ENCODE measurements at regions not wholly inside any gene's neighbourhood (a gene's known extent, or its start where the extent isn't known, plus 50 kb on each side); places are given as distances from the start of the nearest gene placed in this dataset.

DNA sequence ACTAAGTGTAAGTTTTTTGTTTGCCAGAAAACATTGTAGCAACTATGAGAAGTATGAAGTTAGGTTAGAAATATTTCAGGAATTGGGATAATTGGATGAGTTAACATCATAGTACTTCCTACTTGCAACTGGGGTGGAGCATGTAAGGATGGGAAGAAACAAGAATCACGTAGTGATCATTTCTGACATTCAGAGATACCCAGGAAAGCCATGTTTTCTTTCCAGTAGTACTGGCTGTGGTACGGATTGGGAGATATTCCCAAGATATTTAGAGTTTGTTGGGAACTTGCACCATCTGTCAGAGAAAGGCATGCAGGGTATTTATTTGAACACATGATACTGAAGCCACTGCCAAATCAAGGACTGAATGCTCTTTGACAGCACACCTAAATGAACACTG lies 87.6 kb upstream of the SLC4A4 start:
- no peaks in the 10 kb centered on the region for H3K36me3 ChIP-seq (ENCODE audit: insufficient read depth in 1 of 2, low read depth in 1 of 2)
- no peak overlapping the region for H3K4me3 ChIP-seq
- H3K27ac ChIP-seq: no peak overlapping the region
- DNase-seq: no peak
- no peaks in the 10 kb centered on the region for H3K27me3 ChIP-seq (ENCODE audit: insufficient read depth in 3 of 3, low read length in 2 of 3)
- peak in 1 of 4 donors; percentile 23 for ATAC-seq
- H3K4me1 ChIP-seq: peaks cover 16% of the 10 kb centered on the region
- no peaks in the 10 kb centered on the region for H3K9me3 ChIP-seq
- 9 to 19% (median 16%) methylated on average over 2 of the region's 2 CpGs for WGBS, 3 donors
- intact Hi-C loops (cut with DNase I): no loop called here
- TF ChIP-seq, protein P1, sequence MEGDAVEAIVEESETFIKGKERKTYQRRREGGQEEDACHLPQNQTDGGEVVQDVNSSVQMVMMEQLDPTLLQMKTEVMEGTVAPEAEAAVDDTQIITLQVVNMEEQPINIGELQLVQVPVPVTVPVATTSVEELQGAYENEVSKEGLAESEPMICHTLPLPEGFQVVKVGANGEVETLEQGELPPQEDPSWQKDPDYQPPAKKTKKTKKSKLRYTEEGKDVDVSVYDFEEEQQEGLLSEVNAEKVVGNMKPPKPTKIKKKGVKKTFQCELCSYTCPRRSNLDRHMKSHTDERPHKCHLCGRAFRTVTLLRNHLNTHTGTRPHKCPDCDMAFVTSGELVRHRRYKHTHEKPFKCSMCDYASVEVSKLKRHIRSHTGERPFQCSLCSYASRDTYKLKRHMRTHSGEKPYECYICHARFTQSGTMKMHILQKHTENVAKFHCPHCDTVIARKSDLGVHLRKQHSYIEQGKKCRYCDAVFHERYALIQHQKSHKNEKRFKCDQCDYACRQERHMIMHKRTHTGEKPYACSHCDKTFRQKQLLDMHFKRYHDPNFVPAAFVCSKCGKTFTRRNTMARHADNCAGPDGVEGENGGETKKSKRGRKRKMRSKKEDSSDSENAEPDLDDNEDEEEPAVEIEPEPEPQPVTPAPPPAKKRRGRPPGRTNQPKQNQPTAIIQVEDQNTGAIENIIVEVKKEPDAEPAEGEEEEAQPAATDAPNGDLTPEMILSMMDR (IDR thresholded peaks at IDR 0.05): no peak

DNA sequence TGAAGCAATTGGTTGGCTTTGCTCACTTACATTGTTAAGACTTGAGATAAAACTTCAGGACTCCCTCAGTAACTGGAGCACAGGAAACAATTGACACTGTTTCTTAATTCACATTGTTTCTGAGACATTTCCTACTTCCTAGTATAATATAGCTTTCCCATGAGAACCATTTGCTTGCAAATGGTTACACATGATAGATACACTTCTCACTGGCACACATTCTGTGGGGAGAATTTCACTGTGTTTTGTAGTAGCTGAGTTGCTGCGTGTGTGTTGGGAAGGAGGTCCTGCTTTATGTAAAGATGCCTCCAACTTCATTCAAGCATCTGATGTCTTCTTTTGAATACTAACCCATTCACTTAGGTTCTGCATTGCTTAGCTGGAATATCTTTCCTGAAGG lies 85.3 kb upstream of the SLC4A4 start:
- TF ChIP-seq, protein P1 (IDR thresholded peaks at IDR 0.05): no peak
- 58 to 74% (median 64%) methylated on average over 1 of the region's 1 CpG for WGBS, 3 donors
- intact Hi-C loops (cut with DNase I): no loop called here
- Histone ChIP-seq H3K36me3 (ENCODE audit: insufficient read depth in 1 of 2, low read depth in 1 of 2) (no peaks in the 10 kb centered on the region), H3K9me3 (no peaks in the 10 kb centered on the region), H3K4me1 (peaks cover 16% of the 10 kb centered on the region), H3K27me3 (ENCODE audit: insufficient read depth in 3 of 3, low read length in 2 of 3) (no peaks in the 10 kb centered on the region), H3K27ac (no peak overlapping the region), H3K4me3 (no peak overlapping the region)
- DNase-seq (no peak), ATAC-seq (no peak)

DNA sequence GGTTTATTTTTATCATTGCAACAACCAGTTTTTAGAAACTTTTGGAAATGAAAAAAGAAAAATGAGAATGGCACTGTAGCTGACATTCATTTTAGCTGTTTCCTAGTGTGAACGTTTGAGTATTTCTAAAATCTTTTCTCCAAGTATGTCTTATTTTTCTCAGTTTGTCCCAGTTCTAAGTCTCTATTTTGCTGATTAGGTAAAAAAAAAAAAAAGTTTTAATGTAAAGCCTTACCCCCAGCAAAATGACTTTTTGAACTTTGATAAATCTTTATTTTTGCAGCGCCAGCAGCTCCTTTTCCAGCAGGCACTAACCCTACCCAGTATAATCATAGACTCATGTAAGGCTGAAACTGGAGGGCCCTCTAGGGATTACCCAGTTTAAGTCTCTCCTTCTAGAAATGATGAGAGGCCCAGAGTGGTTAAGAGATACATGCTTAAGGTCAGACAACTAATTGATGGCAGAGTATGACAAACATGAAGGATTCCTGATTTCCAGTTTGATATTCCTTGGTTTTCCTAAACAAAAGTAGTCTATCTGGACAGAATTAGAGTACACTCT lies 84.3 kb upstream of the SLC4A4 start:
- intact Hi-C loops (cut with DNase I): no loop called here
- no peaks in the 10 kb centered on the region for H3K27me3 ChIP-seq (ENCODE audit: insufficient read depth in 3 of 3, low read length in 2 of 3)
- DNase-seq (no peak), ATAC-seq (peak in 1 of 4 donors; percentile 61)
- TF ChIP-seq, protein P1 (IDR thresholded peaks at IDR 0.05): no peak
- peaks cover 16% of the 10 kb centered on the region for H3K4me1 ChIP-seq
- H3K9me3 ChIP-seq: no peaks in the 10 kb centered on the region
- no peaks in the 10 kb centered on the region for H3K36me3 ChIP-seq (ENCODE audit: insufficient read depth in 1 of 2, low read depth in 1 of 2)
- 54 to 76% (median 71%) methylated on average over 2 of the region's 2 CpGs for WGBS, 3 donors
- no peak overlapping the region for H3K4me3 ChIP-seq
- H3K27ac ChIP-seq: no peak overlapping the region

DNA sequence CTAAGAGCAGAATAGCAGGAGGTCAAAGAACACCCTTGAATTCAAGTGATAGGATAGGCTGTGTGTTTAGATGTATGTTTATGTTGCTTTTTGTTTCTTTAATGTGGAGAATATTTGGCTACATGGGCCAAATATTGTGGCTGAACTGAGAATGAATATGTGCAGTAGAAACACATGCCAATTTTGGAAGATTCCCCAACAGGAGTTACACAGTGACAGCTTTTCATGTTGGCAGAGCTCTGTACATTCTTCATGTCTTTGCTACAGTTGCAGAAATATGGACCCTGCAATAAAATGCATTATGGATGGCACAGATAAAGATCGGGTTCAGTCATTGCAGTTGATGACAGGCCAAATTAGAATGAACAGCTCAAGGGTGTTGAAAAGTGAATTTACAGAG lies 82.8 kb upstream of the SLC4A4 start:
- H3K36me3 ChIP-seq (ENCODE audit: insufficient read depth in 1 of 2, low read depth in 1 of 2): no peaks in the 10 kb centered on the region
- H3K27me3 ChIP-seq (ENCODE audit: insufficient read depth in 3 of 3, low read length in 2 of 3): no peaks in the 10 kb centered on the region
- ATAC-seq (no peak), DNase-seq (no peak)
- H3K4me3 ChIP-seq: no peak overlapping the region
- no peak overlapping the region for H3K27ac ChIP-seq
- H3K4me1 ChIP-seq: peaks cover 22% of the 10 kb centered on the region
- H3K9me3 ChIP-seq: no peaks in the 10 kb centered on the region
- TF ChIP-seq, protein P1 (IDR thresholded peaks at IDR 0.05): no peak
- intact Hi-C loops (cut with DNase I): no loop called here
- 30 to 46% (median 34%) methylated on average over 1 of the region's 1 CpG for WGBS, 3 donors

DNA sequence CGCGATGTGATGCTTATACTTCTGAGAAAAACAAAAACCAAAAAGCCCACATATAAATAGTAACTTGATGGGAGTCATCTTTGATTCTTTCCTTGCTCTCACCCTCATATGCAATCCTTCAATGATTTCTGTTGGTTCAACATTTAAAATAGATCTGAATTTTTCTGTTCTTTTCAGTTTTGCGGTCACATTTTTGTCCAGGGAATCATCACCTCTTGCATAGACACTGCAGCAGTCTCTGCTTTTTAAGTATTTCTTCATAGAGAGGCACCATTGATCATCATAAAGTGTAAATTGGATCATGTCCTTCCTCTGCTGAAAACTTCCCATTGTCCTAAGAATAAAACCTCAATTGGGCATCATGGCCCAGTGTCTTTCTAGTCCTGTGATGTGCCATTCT lies 81.1 kb upstream of the SLC4A4 start:
- Histone ChIP-seq H3K9me3 (no peaks in the 10 kb centered on the region), H3K27ac (no peak overlapping the region), H3K36me3 (ENCODE audit: insufficient read depth in 1 of 2, low read depth in 1 of 2) (no peaks in the 10 kb centered on the region), H3K4me3 (no peak overlapping the region), H3K27me3 (ENCODE audit: insufficient read depth in 3 of 3, low read length in 2 of 3) (no peaks in the 10 kb centered on the region), H3K4me1 (peaks cover 26% of the 10 kb centered on the region)
- DNase-seq (no peak), ATAC-seq (no peak)
- intact Hi-C loops (cut with DNase I): no loop called here
- WGBS, 3 donors: 65 to 67% (median 66%) methylated on average over 3 of the region's 3 CpGs
- TF ChIP-seq, protein P1 (IDR thresholded peaks at IDR 0.05): no peak
